WI38 (cell line): ENCODE measurements at regions not wholly inside any gene's neighbourhood (a gene's known extent, or its start where the extent isn't known, plus 50 kb on each side); places are given as distances from the start of the nearest gene placed in this dataset.
"Not testable (repeated sequence)": the region's sequence is repeated elsewhere in the genome, so short reads cannot be mapped to it uniquely, and the experiment has no call there.

Source experiments
- H3K4me3 ChIP-seq: 2 replicates; pipeline ENCODE4 v1.5.1; 2011; ENCODE audit warnings: low read depth, mild to moderate bottlenecking, control low read depth, low read length
- TF ChIP-seq, protein P1 (sequence below): IDR thresholded peaks from 2 replicates; pipeline ENCODE4 v1.5.1; 2012; ENCODE audit warnings: low read depth, mild to moderate bottlenecking, control low read depth, low read length

DNA sequence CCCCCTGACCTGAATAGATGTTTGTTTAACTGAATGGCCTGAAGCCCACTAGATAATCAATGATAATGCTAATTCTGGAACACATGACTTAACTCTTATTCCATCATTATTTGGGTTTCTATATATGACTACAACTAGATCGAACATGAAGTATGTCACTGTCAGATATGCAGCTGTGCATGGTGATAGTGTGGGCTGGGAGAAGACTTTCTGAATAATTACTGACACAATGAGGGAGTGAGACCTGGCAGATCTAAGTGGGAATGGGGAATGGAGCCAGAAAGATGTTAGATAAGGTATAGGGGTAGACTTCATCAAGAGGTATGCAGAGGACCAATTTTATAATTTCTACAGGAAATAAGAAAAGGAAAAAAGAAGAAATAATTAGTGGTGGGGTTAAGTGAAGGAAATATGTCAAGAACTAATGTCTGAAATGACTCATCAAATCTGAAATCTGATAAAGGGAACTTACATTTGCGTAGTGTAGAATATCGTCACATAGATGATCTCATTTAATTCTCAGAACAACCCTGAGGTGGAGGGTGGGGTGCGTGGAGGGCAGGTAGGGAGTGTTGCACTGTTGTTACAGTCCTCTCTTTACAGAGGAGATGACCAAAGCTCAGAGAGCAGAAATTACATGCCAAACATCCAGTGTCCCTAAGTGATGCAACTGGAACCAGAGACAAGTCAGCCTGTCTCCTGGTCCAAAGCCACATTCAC lies 68.2 kb upstream of the EED start:
- H3K4me3 ChIP-seq, result no peak overlapping the region
- TF ChIP-seq, protein P1, sequence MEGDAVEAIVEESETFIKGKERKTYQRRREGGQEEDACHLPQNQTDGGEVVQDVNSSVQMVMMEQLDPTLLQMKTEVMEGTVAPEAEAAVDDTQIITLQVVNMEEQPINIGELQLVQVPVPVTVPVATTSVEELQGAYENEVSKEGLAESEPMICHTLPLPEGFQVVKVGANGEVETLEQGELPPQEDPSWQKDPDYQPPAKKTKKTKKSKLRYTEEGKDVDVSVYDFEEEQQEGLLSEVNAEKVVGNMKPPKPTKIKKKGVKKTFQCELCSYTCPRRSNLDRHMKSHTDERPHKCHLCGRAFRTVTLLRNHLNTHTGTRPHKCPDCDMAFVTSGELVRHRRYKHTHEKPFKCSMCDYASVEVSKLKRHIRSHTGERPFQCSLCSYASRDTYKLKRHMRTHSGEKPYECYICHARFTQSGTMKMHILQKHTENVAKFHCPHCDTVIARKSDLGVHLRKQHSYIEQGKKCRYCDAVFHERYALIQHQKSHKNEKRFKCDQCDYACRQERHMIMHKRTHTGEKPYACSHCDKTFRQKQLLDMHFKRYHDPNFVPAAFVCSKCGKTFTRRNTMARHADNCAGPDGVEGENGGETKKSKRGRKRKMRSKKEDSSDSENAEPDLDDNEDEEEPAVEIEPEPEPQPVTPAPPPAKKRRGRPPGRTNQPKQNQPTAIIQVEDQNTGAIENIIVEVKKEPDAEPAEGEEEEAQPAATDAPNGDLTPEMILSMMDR, result no peak

DNA sequence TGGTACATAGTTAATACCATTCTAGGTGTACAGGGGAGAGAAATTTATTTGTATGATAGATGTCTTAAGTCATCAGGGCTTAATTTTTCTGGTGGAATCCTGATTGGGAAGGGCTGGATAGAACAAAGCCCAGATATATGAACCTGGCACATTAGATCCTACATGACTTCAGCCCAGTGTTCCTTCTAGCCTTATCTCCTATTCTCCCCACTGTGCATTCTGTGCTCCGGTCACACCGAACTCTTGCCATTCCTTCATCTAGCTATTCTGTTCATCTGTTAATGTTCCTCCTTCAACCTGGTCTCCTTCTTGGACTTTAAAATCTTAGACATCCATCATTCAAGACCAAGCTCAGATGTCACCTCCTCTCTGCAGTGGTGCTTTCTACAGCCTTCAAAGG lies 68.9 kb upstream of the EED start:
- TF ChIP-seq, protein P1, result no peak
- no peak overlapping the region for H3K4me3 ChIP-seq

DNA sequence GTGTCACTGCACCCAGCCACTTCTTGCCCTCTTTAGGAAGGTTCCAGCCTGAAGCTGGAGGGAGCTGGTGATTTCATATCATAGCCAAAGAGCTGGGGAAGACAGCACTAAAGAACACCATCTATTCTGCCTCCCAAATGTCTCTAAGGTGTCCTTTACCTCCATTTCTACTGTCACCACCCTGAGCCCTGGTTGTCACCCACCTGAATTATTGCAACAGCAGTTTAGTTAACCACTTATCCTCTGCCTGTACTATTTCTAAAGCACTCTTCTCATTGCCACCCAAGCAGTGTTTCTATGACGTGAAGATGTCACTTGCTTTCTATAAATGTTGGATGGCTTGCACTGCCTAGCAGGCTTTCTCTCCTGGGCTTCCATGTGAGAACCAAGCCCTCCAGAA lies 69.4 kb upstream of the EED start:
- TF ChIP-seq, protein P1, result no peak
- no peak overlapping the region for H3K4me3 ChIP-seq

DNA sequence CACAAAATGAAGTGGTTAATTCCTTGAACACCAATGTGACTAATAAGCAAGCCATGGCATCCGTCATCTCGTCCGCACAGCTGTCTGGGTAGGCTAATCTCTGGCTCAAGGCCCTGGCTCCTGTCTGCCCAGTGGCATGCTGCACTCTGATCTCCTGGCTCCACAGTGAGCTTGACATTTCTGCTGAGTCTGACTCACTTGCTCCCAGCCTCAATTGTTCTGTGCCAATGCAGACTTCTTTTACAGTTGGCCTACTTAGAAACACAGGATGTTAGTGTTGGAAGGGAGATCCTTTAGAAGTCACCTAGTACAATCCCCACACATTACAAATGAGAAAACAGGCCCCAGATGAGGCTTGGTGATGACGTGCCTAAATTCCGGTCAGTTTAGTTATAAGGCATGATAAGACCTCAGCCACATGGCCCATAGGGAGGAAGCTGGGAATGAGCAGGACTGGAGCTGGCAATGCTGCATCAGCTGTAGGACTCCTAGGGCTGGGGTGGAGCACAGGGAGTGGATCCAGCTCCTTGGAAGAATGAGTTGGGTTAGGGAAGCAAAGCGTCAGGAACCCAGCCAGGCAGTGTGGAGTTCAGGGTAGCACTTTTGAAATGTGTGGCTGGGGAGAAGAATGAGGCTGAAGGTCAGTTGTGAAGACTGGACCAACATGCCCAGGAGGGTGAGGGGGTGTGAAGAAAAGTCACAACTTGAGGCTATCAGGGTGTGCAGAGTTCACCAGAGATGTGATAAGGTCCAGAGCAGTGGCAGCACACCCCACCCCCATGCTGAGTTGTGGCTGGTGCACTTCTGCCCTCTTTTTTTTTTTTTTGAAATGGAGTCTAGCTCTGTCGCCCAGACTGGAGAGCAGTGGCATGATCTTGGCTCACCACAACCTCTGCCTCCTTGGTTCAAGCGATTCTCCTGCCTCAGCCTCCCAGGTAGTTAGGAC lies 70.2 kb upstream of the EED start:
- TF ChIP-seq, protein P1, result no peak
- no peak overlapping the region for H3K4me3 ChIP-seq

DNA sequence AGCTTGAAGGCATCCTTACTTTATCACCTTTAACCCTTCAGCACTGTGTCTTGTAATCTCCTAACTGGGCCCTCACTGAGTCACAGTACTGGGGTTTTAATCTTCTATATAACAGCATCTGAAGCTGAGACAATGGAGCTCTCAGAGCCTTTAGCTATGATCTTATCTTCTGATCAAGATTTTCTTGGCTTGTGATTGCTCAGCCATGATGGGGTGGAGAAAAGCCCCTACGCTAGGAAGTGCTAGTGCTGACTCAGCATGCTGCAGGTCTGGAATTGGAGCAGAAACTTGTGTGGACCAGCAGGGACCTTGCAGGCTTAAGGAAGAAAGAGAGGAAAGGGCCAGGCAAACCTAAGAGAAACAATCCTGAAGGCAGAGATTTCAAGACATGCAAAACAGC lies 71.7 kb upstream of the EED start:
- TF ChIP-seq, protein P1, result no peak
- H3K4me3 ChIP-seq, result no peak overlapping the region

DNA sequence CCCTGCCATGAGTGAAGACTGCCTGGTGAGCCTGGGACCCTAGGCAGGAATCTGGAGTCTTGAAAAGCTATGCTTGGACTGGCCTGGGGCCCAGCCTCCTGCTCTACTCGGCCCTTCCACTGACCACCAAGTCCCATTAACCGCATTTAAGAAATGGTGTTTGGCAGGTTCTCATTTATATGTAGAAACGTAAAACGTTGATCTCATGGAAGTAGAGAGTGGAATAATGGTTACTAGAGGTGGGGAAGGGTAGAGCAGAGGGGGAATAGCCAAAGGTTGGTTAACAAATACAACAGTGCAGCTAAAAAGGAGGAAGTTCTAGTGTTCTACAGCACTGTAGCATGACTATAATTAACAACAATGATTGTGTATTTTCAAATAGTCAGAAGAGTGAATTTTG lies 72.9 kb upstream of the EED start:
- no peak overlapping the region for H3K4me3 ChIP-seq
- TF ChIP-seq, protein P1, result no peak

DNA sequence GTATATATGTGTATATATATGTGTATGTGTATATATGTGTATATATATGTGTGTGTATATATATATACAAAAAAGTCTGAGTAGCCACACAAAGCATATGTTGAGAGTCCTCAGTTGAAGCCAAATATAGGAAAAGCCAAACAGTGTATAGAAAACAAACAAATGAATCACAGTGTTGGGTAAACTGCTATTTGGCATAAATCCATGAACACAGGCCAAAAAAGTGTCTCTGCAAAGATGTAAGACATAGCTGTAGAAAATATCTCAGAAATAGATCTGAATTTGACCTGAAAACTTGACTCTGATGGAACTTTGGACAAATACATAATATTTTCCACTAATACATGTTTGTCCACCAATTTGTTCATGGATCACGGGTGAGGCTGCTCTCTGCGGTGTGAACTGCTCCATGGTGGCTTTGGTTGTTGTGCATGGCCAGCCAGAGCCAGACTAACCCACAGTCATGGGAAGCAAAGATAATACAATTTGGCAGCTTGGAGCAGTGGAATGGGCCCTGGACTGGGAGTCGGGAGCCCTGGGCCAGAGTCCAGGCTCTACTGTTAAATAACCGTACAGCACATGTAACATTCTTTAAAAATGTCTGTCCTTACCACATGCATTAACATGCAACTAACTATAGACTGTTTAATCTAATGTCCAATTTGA lies 76.9 kb upstream of the EED start:
- H3K4me3 ChIP-seq, result no peak overlapping the region
- TF ChIP-seq, protein P1, result no peak

DNA sequence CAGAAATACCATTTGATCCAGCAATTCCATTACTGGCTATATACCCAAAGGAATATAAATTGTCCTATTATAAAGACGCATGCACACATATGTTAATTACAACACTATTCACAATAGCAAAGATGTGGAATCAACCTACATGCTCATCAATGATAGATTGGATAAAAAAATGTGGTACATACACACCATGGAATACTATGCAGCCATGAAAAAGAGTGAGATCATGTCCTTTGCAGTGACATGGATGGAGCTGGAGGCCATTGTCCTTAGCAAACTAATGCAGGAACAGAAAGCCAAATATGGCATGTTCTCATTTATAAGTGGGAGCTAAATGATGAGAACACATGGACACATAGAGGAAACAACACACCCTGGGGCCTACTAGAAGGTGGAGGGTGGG lies 78.3 kb upstream of the EED start:
- H3K4me3 ChIP-seq, result not testable (repeated sequence)
